Astrocyte (in vitro differentiated cells and primary cell): ENCODE measurements at regions not wholly inside any gene's neighbourhood (a gene's known extent, or its start where the extent isn't known, plus 50 kb on each side); places are given as distances from the start of the nearest gene placed in this dataset.

Source experiments
- DNase-seq: peaks from one replicate; pipeline ENCODE4 v3.0.0-alpha.2; 2010; ENCODE audit warnings: low read depth
- FAIRE-seq: peaks from 2 replicates; lab custom pipeline; 2011; peaks lifted over from hg19 to GRCh38; lab: Jason Lieb, UNC
- H2AFZ ChIP-seq: 2 replicates; pipeline ENCODE4 v1.6.0; 2012; ENCODE audit warnings: low read depth, low read length, inconsistent platforms
- H3K27ac ChIP-seq: 2 replicates; pipeline ENCODE4 v1.5.1; 2011; ENCODE audit warnings: low read depth, low read length, inconsistent platforms
- H3K27me3 ChIP-seq: 2 replicates; pipeline ENCODE4 v1.6.0; 2011; ENCODE audit warnings: low read length, inconsistent platforms; ENCODE audit not compliant: insufficient read depth
- H3K36me3 ChIP-seq: 2 replicates; pipeline ENCODE4 v1.5.1; 2011; ENCODE audit warnings: low read length, inconsistent platforms; ENCODE audit not compliant: insufficient read depth
- H3K4me1 ChIP-seq: 2 replicates; pipeline ENCODE4 v1.5.1; 2011; ENCODE audit warnings: low read length, inconsistent platforms; ENCODE audit not compliant: insufficient read depth
- H3K4me2 ChIP-seq: 2 replicates; pipeline ENCODE4 v1.6.0; 2012; ENCODE audit warnings: low read length, inconsistent platforms
- H3K4me3 ChIP-seq: 2 replicates; pipeline ENCODE4 v1.5.1; 2011; ENCODE audit warnings: low read depth, mild to moderate bottlenecking, low read length, inconsistent platforms; ENCODE audit not compliant: insufficient read depth
- H3K79me2 ChIP-seq: 2 replicates; pipeline ENCODE4 v1.6.0; 2012; ENCODE audit warnings: mild to moderate bottlenecking, low read length, inconsistent platforms; ENCODE audit not compliant: insufficient read depth
- H3K9ac ChIP-seq: 2 replicates; pipeline ENCODE4 v1.6.0; 2012; ENCODE audit warnings: mild to moderate bottlenecking, low read length, inconsistent platforms
- H3K9me3 ChIP-seq: 2 replicates; pipeline ENCODE4 v1.5.1; 2012; ENCODE audit warnings: low read depth, mild to moderate bottlenecking, low read length, inconsistent platforms; ENCODE audit not compliant: insufficient read depth
- H4K20me1 ChIP-seq: 2 replicates; pipeline ENCODE4 v1.6.0; 2012; ENCODE audit warnings: low read length, inconsistent platforms; ENCODE audit not compliant: insufficient read depth
- H3K27ac Mint-ChIP-seq: one replicate; pipeline ENCODE4 v1.8.0; 2021; ENCODE audit warnings: mild to moderate bottlenecking, mixed read lengths; ENCODE audit not compliant: unreplicated experiment
- H3K27me3 Mint-ChIP-seq: one replicate; pipeline ENCODE4 v1.8.0; 2021; ENCODE audit warnings: low read depth, mixed read lengths; ENCODE audit not compliant: unreplicated experiment
- H3K36me3 Mint-ChIP-seq: one replicate; pipeline ENCODE4 v1.8.0; 2021; ENCODE audit warnings: low read depth, mixed read lengths; ENCODE audit not compliant: unreplicated experiment
- H3K4me1 Mint-ChIP-seq: one replicate; pipeline ENCODE4 v1.8.0; 2021; ENCODE audit warnings: low read depth, mixed read lengths; ENCODE audit not compliant: unreplicated experiment
- H3K4me3 Mint-ChIP-seq: one replicate; pipeline ENCODE4 v1.8.0; 2021; ENCODE audit warnings: mild to moderate bottlenecking, moderate library complexity, mixed read lengths; ENCODE audit not compliant: unreplicated experiment
- H3K9me3 Mint-ChIP-seq: one replicate; pipeline ENCODE4 v1.8.0; 2021; ENCODE audit warnings: mild to moderate bottlenecking, mixed read lengths; ENCODE audit not compliant: unreplicated experiment
- CTCF ChIP-seq: IDR thresholded peaks from 2 replicates; pipeline ENCODE4 v1.5.1; 2011; ENCODE audit warnings: low read depth, mild to moderate bottlenecking, inconsistent platforms, low read length, moderate library complexity; ENCODE audit not compliant: insufficient read depth
- EZH2 ChIP-seq: IDR thresholded peaks from 2 replicates; pipeline ENCODE4 v1.6.1; 2012; ENCODE audit warnings: mild to moderate bottlenecking, low read length, inconsistent platforms; ENCODE audit not compliant: insufficient read depth

GRCh38 chr5:93340881-93341280 is 240.1 kb downstream of the NR2F1-AS1 start:
- Histone ChIP-seq H3K27me3 (no peaks in the 10 kb centered on the region), H3K9ac (no peak overlapping the region), H3K36me3 (no peaks in the 10 kb centered on the region), H4K20me1 (no peaks in the 10 kb centered on the region), H3K79me2 (no peaks in the 10 kb centered on the region), H3K4me1 (no peaks in the 10 kb centered on the region), H2AFZ (no peak overlapping the region), H3K4me2 (no peak overlapping the region), H3K27ac (no peak overlapping the region), H3K9me3 (no peaks in the 10 kb centered on the region), H3K4me3 (no peak overlapping the region)
- Mint-ChIP-seq H3K4me3 (no peak overlapping the region), H3K27me3 (peaks cover 2% of the 10 kb centered on the region), H3K4me1 (no peaks in the 10 kb centered on the region), H3K36me3 (no peaks in the 10 kb centered on the region), H3K27ac (no peak overlapping the region), H3K9me3 (peaks cover 3% of the 10 kb centered on the region)
- TF ChIP-seq EZH2 (no peak), CTCF (no peak)
- FAIRE-seq = no peak
- DNase-seq = no peak

- no peaks in the 10 kb centered on the region for H4K20me1 ChIP-seq
- H3K27me3 ChIP-seq = no peaks in the 10 kb centered on the region
- H3K79me2 ChIP-seq = no peaks in the 10 kb centered on the region
- no peak for FAIRE-seq
- no peak overlapping the region for H3K27ac Mint-ChIP-seq
- H3K4me2 ChIP-seq = no peak overlapping the region
- no peaks in the 10 kb centered on the region for H3K4me1 Mint-ChIP-seq
- TF ChIP-seq CTCF (no peak), EZH2 (no peak)
- no peak overlapping the region for H3K4me3 ChIP-seq
- no peak overlapping the region for H3K9ac ChIP-seq
- peaks cover 2% of the 10 kb centered on the region for H3K27me3 Mint-ChIP-seq
- H3K36me3 Mint-ChIP-seq = no peaks in the 10 kb centered on the region
- H3K9me3 Mint-ChIP-seq = peaks cover 3% of the 10 kb centered on the region
- no peak overlapping the region for H2AFZ ChIP-seq
- H3K4me1 ChIP-seq = no peaks in the 10 kb centered on the region
- DNase-seq = no peak
- no peak overlapping the region for H3K4me3 Mint-ChIP-seq
- H3K36me3 ChIP-seq = no peaks in the 10 kb centered on the region
- no peaks in the 10 kb centered on the region for H3K9me3 ChIP-seq
- H3K27ac ChIP-seq = no peak overlapping the region
These were observed 243.9 kb downstream of the NR2F1-AS1 start for GRCh38 chr5:93337138-93337537.

- FAIRE-seq (no peak), DNase-seq (no peak)
- H3K4me3 ChIP-seq = no peak overlapping the region
- no peaks in the 10 kb centered on the region for H3K79me2 ChIP-seq
- Mint-ChIP-seq H3K27me3 (peaks cover 2% of the 10 kb centered on the region), H3K9me3 (peaks cover 3% of the 10 kb centered on the region), H3K36me3 (no peaks in the 10 kb centered on the region), H3K4me1 (no peaks in the 10 kb centered on the region), H3K4me3 (no peak overlapping the region), H3K27ac (no peak overlapping the region)
- TF ChIP-seq CTCF (no peak), EZH2 (no peak)
- H3K36me3 ChIP-seq = no peaks in the 10 kb centered on the region
- no peak overlapping the region for H3K27ac ChIP-seq
- H3K27me3 ChIP-seq = no peaks in the 10 kb centered on the region
- no peak overlapping the region for H3K9ac ChIP-seq
- H2AFZ ChIP-seq = no peak overlapping the region
- H4K20me1 ChIP-seq = no peaks in the 10 kb centered on the region
- no peak overlapping the region for H3K4me2 ChIP-seq
- no peaks in the 10 kb centered on the region for H3K9me3 ChIP-seq
- no peaks in the 10 kb centered on the region for H3K4me1 ChIP-seq
These were observed 244.5 kb downstream of the NR2F1-AS1 start for GRCh38 chr5:93336330-93337110.
